HG02884 (cell line): ENCODE measurements at regions not wholly inside any gene's neighbourhood (a gene's known extent, or its start where the extent isn't known, plus 50 kb on each side); places are given as distances from the start of the nearest gene placed in this dataset.
"Not testable (repeated sequence)": the region's sequence is repeated elsewhere in the genome, so short reads cannot be mapped to it uniquely, and the experiment has no call there.

Experiments
- ATAC-seq: cut with Tn5 transposase; IDR thresholded peaks from one replicate; pipeline ENCODE4 v1.9.1; 2021; ENCODE audit warnings: mild to moderate bottlenecking, moderate library complexity; ENCODE audit not compliant: unreplicated experiment

- ATAC-seq = no peak
Measured at GRCh38 chr7:69062020-69062765, 536.1 kb upstream of the AUTS2 start.

GRCh38 chr7:69067397-69067796 is 530.9 kb upstream of the AUTS2 start:
- no peak for ATAC-seq

- no peak for ATAC-seq
Measured at GRCh38 chr7:69070476-69070875, 527.8 kb upstream of the AUTS2 start.

- ATAC-seq = no peak
Measured at GRCh38 chr7:69076566-69076965, 521.7 kb upstream of the AUTS2 start.

GRCh38 chr7:69078997-69079769 is 519.1 kb upstream of the AUTS2 start:
- ATAC-seq = no peak

- not testable (repeated sequence) for ATAC-seq
Measured at GRCh38 chr7:69087281-69087680, 511.0 kb upstream of the AUTS2 start.

GRCh38 chr7:69088185-69088584 is 510.1 kb upstream of the AUTS2 start:
- ATAC-seq = no peak

- no peak for ATAC-seq
Measured at GRCh38 chr7:69090936-69091335, 507.3 kb upstream of the AUTS2 start.

- ATAC-seq = no peak
Measured at GRCh38 chr7:69091521-69091920, 506.8 kb upstream of the AUTS2 start.

- no peak for ATAC-seq
Measured at GRCh38 chr7:69095127-69095526, 503.1 kb upstream of the AUTS2 start.

GRCh38 chr7:69095649-69096048 is 502.6 kb upstream of the AUTS2 start:
- no peak for ATAC-seq

- ATAC-seq = no peak
Measured at GRCh38 chr7:69104023-69104422, 494.3 kb upstream of the AUTS2 start.

GRCh38 chr7:69105092-69105491 is 493.2 kb upstream of the AUTS2 start:
- ATAC-seq = no peak

GRCh38 chr7:69105981-69106380 is 492.3 kb upstream of the AUTS2 start:
- no peak for ATAC-seq

- not testable (repeated sequence) for ATAC-seq
Measured at GRCh38 chr7:69106449-69106848, 491.8 kb upstream of the AUTS2 start.

- not testable (repeated sequence) for ATAC-seq
Measured at GRCh38 chr7:69106946-69107345, 491.3 kb upstream of the AUTS2 start.

GRCh38 chr7:69108097-69108496 is 490.2 kb upstream of the AUTS2 start:
- no peak for ATAC-seq

- ATAC-seq = no peak
Measured at GRCh38 chr7:69109246-69109645, 489.0 kb upstream of the AUTS2 start.

GRCh38 chr7:69109879-69110278 is 488.4 kb upstream of the AUTS2 start:
- no peak for ATAC-seq

- no peak for ATAC-seq
Measured at GRCh38 chr7:69110450-69111050, 487.7 kb upstream of the AUTS2 start.

- ATAC-seq = no peak
Measured at GRCh38 chr7:69114374-69114773, 483.9 kb upstream of the AUTS2 start.

- ATAC-seq = no peak
Measured at GRCh38 chr7:69115788-69116187, 482.5 kb upstream of the AUTS2 start.
